ENCODE measurements at regions not wholly inside any gene's neighbourhood (a gene's known extent, or its start where the extent isn't known, plus 50 kb on each side); places are given as distances from the start of the nearest gene placed in this dataset.

GRCh38 chr6:81640126-81640525 is 112.4 kb downstream of the TENT5A start:
- TF ChIP-seq CTCF (conservative IDR thresholded peaks at IDR 0.05; ENCODE audit: low read length), result no peak
- TF ChIP-seq EZH2phosphoT487 (IDR thresholded peaks at IDR 0.05; ENCODE audit: borderline replicate concordance, low read depth, low read length), result no peak
